Stomach (tissue), 8 donors: ENCODE measurements at regions not wholly inside any gene's neighbourhood (a gene's known extent, or its start where the extent isn't known, plus 50 kb on each side); places are given as distances from the start of the nearest gene placed in this dataset.

Source experiments
- DNase-seq, 2 donors: peaks; one replicate each; pipeline versions ENCODE4 v3.0.0 to v3.0.0-alpha.2; 2013 to 2019
- H3K27ac ChIP-seq, 5 donors: fragments of 200-600 bp in 4 of 5; sonication (generic) in 4 of 5; one replicate each; pipeline ENCODE4 v1.5.1; 2013 to 2019; ENCODE audit warnings: mild to moderate bottlenecking in 1 of 5, moderate library complexity in 1 of 5
- H3K27me3 ChIP-seq, 3 donors: fragments of 200-600 bp; sonication (generic); one replicate each; pipeline ENCODE4 v1.5.1; 2017 to 2019; ENCODE audit warnings: mixed run types in 1 of 3
- H3K36me3 ChIP-seq, 4 donors: fragments of 200-600 bp; sonication (generic); 1 replicate in 3 of 4; 2 replicates in 1 of 4; pipeline ENCODE4 v1.5.1; 2016 to 2019
- H3K4me1 ChIP-seq, 4 donors: fragments of 200-600 bp; sonication (generic); one replicate each; pipeline ENCODE4 v1.5.1; 2016 to 2019
- H3K4me3 ChIP-seq, 4 donors: fragments of 200-600 bp; sonication (generic) in 3 of 4; one replicate each; pipeline ENCODE4 v1.5.1; 2016 to 2019; ENCODE audit warnings: mild to moderate bottlenecking in 1 of 4
- H3K9me3 ChIP-seq, 4 donors: fragments of 200-600 bp; sonication (generic); one replicate each; pipeline ENCODE4 v1.5.1; 2016 to 2019
- CTCF ChIP-seq, 7 experiments: fragments of 450-650 bp in 4 of 7; fragments of 200-600 bp in 3 of 7; sonication (generic) in 3 of 7; IDR thresholded peaks; one replicate each; pipeline ENCODE4 v1.5.1; 2016 to 2019; ENCODE audit warnings: antibody characterized with exemption in 7 of 7, control low read depth in 2 of 7, mild to moderate bottlenecking in 1 of 7
- EP300 ChIP-seq: sonication (generic); formaldehyde crosslinking; IDR thresholded peaks from one replicate; pipeline ENCODE4 v1.6.1; 2017; ENCODE audit warnings: antibody characterized with exemption
- POLR2A ChIP-seq, 4 donors: fragments of 450-650 bp; IDR thresholded peaks; one replicate each; pipeline ENCODE4 v1.6.1; 2016; ENCODE audit warnings: antibody characterized with exemption in 4 of 4, control low read depth in 2 of 4, mild to moderate bottlenecking in 1 of 4, moderate library complexity in 1 of 4
- POLR2AphosphoS5 ChIP-seq, 3 donors: sonication (generic); formaldehyde crosslinking; IDR thresholded peaks; one replicate each; pipeline ENCODE4 v1.6.1; 2016; ENCODE audit warnings: antibody characterized with exemption in 3 of 3
- WGBS, 5 donors: extraction: QIAGEN DNeasy Blood & Tissue Kit in 3 of 5; methylation state at CpG; one replicate each; pipeline versions ENCODE4 v1.1.5 to v1.1.7; 2013 to 2018; 5-methylcytosine and 5-hydroxymethylcytosine counted together
- intact Hi-C: fragments of 100-400 bp; cut with DNase I; formaldehyde crosslinking; loops from one replicate; pipeline ENCODE4 v1.15.1; 2023; ENCODE audit warnings: low total_unique reads
- donor health status: healthy with polysubstance abuse.
- donor health status: Bipolar disorder and iron deficiency.
- donor health status: healthy.

DNA sequence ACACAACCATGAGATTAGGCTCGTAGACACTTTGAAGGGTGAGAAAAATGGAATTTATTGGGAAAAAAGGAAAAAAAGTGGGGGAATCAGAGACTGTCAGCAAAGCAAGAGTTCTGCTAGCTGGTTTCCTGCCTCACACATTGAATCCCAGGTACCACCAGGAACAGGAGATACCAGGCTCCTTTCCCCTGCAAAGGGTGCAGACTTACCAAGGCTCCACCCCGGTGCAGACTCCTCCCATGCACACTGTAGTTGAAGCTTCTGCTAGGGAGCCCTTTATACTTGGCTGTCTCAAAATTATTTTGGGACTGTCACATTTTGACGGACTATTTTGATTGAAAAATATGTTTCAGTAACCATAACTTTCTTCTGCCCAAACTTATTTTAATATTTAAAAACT is 819.9 kb upstream of the GBE1 start:
- Histone ChIP-seq H3K4me1 (peaks cover 0 to 2% (median 0%) of the 10 kb centered on the region in 4 donors), H3K9me3 (peaks cover 0 to 6% (median 0%) of the 10 kb centered on the region in 4 donors), H3K27ac (no peak overlapping the region), H3K36me3 (no peaks in the 10 kb centered on the region), H3K4me3 (no peak overlapping the region), H3K27me3 (no peaks in the 10 kb centered on the region)
- no peak for DNase-seq
- intact Hi-C loops = no loop called here
- WGBS, 5 donors = 69 to 81% (median 75%) methylated on average over 3 of the region's 3 CpGs
- TF ChIP-seq CTCF (IDR thresholded peaks at IDR 0.05) (no peak), POLR2A (IDR thresholded peaks at IDR 0.05) (no peak), POLR2AphosphoS5 (IDR thresholded peaks at IDR 0.05) (no peak), EP300 (no peak)

GRCh38 chr3:82572721-82573120 is 811.3 kb upstream of the GBE1 start:
- H3K27me3 ChIP-seq = no peaks in the 10 kb centered on the region
- no peaks in the 10 kb centered on the region for H3K9me3 ChIP-seq
- no peak overlapping the region for H3K4me3 ChIP-seq
- intact Hi-C loops = no loop called here
- no peaks in the 10 kb centered on the region for H3K36me3 ChIP-seq
- DNase-seq = no peak
- no peaks in the 10 kb centered on the region for H3K4me1 ChIP-seq
- no peak for TF ChIP-seq CTCF (IDR thresholded peaks at IDR 0.05)
- TF ChIP-seq EP300 = no peak
- TF ChIP-seq POLR2A (IDR thresholded peaks at IDR 0.05) = no peak
- no peak for TF ChIP-seq POLR2AphosphoS5 (IDR thresholded peaks at IDR 0.05)
- H3K27ac ChIP-seq = no peak overlapping the region

DNA sequence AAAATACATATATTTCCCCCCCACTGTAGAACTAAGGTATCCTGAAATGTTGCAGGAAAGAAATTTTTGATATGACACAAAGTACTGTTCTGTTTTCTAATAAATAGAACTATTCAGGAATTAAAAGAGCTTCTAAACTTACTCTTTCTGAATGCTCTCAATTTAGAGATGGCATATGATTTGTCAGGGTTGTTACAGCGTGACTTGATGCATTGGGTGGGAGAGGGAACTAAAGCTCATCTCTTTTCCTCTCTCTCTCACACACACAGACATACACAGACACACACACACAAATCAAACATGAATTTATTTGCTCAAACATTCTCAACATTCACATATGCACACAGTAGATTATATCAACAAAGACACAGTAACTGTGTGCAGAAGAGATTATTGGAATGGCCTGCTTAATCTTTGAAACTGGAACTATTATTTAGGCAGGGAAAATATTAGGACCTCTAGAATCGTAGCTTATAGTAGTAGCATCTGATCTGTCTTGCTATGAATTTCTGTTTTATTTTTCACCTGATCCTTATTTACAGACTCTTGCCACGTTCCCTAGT is 807.4 kb upstream of the GBE1 start:
- H3K36me3 ChIP-seq = no peaks in the 10 kb centered on the region
- no peak for TF ChIP-seq CTCF (IDR thresholded peaks at IDR 0.05)
- no peak for TF ChIP-seq POLR2A (IDR thresholded peaks at IDR 0.05)
- no peak for TF ChIP-seq POLR2AphosphoS5 (IDR thresholded peaks at IDR 0.05)
- no peak for TF ChIP-seq EP300
- H3K4me1 ChIP-seq = no peaks in the 10 kb centered on the region
- WGBS, 5 donors = 43 to 57% (median 52%) methylated on average over 3 of the region's 3 CpGs
- no peak overlapping the region for H3K27ac ChIP-seq
- no peak for DNase-seq
- H3K9me3 ChIP-seq = no peaks in the 10 kb centered on the region
- H3K27me3 ChIP-seq = no peaks in the 10 kb centered on the region
- intact Hi-C loops = no loop called here
- H3K4me3 ChIP-seq = no peak overlapping the region

DNA sequence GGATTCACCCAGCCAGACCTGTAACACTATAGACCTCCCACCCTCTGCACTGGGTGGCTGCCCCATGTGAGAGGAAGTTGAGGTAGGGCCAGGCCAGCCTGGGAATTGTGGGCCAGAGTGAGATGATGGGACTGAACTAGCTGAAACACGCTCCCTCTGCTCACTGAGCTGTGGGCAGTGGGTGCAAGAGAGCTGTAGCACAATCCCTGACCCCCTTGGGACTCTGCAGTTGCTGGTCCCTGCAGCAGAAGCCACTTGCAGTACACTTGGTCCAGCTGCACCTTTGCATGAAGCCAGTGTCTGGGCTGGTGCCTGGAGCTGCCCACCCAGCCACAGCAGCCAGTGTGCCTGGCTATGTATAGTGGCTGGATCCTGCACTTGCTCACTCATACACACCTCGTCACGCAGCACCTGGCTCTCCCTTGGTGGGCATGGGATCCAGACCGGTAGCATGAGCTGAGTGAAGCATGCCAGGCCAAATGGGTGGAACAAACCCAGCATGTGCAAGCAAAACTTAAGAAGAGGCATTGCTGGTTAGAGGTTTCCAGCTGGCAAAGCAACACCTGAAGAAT is 805.7 kb upstream of the GBE1 start:
- TF ChIP-seq POLR2A (IDR thresholded peaks at IDR 0.05) (no peak), POLR2AphosphoS5 (IDR thresholded peaks at IDR 0.05) (no peak), CTCF (IDR thresholded peaks at IDR 0.05) (no peak), EP300 (no peak)
- H3K4me3 ChIP-seq = no peak overlapping the region
- 75 to 91% (median 89%) methylated on average over 3 to 4 of the region's 4 CpGs for WGBS, 5 donors
- intact Hi-C loops = no loop called here
- no peaks in the 10 kb centered on the region for H3K4me1 ChIP-seq
- DNase-seq = no peak
- H3K36me3 ChIP-seq = no peaks in the 10 kb centered on the region
- no peak overlapping the region for H3K27ac ChIP-seq
- H3K27me3 ChIP-seq = no peaks in the 10 kb centered on the region
- no peaks in the 10 kb centered on the region for H3K9me3 ChIP-seq
